Astrocyte of the spinal cord (primary cell): ENCODE measurements at regions not wholly inside any gene's neighbourhood (a gene's known extent, or its start where the extent isn't known, plus 50 kb on each side); places are given as distances from the start of the nearest gene placed in this dataset.
A peak's percentile ranks its signal among the peaks of the same experiment; 100 is the strongest.

Experiments
- DNase-seq: peaks from one replicate; pipeline ENCODE4 v3.0.0; 2011; ENCODE audit warnings: low read depth, low spot score
- H3K4me3 ChIP-seq: 2 replicates; pipeline ENCODE4 v1.5.1; 2011; ENCODE audit warnings: low read depth, mild to moderate bottlenecking, low read length, moderate library complexity
- CTCF ChIP-seq: IDR thresholded peaks from 2 replicates; pipeline ENCODE4 v1.5.1; 2012; ENCODE audit warnings: low read depth, mild to moderate bottlenecking, low read length, inconsistent platforms
- in situ Hi-C: cut with HindIII; loops from 2 replicates; pipeline ENCODE4 v1.10.0; 2017; ENCODE audit warnings: low sequenced_read_pairs

- DNase-seq, result no peak
- TF ChIP-seq CTCF, result no peak
- in situ Hi-C loops, result no loop called here
- H3K4me3 ChIP-seq, result no peak overlapping the region
These were observed 98.7 kb upstream of the TLL1 start for GRCh38 chr4:165774326-165774725.

GRCh38 chr4:165779950-165780670 lies 92.9 kb upstream of the TLL1 start:
- H3K4me3 ChIP-seq, result no peak overlapping the region
- no peak for TF ChIP-seq CTCF
- DNase-seq, result peak; percentile 23
- in situ Hi-C loops, result no loop called here

- in situ Hi-C loops, result no loop called here
- no peak for DNase-seq
- H3K4me3 ChIP-seq, result no peak overlapping the region
- no peak for TF ChIP-seq CTCF
These were observed 92.3 kb upstream of the TLL1 start for GRCh38 chr4:165780735-165781134.

- DNase-seq, result no peak
- in situ Hi-C loops, result no loop called here
- H3K4me3 ChIP-seq, result no peak overlapping the region
- no peak for TF ChIP-seq CTCF
These were observed 90.4 kb upstream of the TLL1 start for GRCh38 chr4:165782623-165783022.

- DNase-seq, result no peak
- in situ Hi-C loops, result no loop called here
- no peak for TF ChIP-seq CTCF
- no peak overlapping the region for H3K4me3 ChIP-seq
These were observed 89.4 kb upstream of the TLL1 start for GRCh38 chr4:165783626-165784025.

- no peak for TF ChIP-seq CTCF
- in situ Hi-C loops, result no loop called here
- H3K4me3 ChIP-seq, result no peak overlapping the region
- peak; percentile 6 for DNase-seq
These were observed 88.4 kb upstream of the TLL1 start for GRCh38 chr4:165784672-165785071.
